ENCODE measurements at regions not wholly inside any gene's neighbourhood (a gene's known extent, or its start where the extent isn't known, plus 50 kb on each side); places are given as distances from the start of the nearest gene placed in this dataset.

GRCh38 chr3:43816372-43816771, 125.6 kb downstream of the ABHD5 start:
- TF ChIP-seq CTCF (IDR thresholded peaks at IDR 0.05; ENCODE audit: poor library complexity) = no peak
- no peak for TF ChIP-seq EZH2 (IDR thresholded peaks at IDR 0.05; ENCODE audit: borderline replicate concordance)
- TF ChIP-seq EZH2phosphoT487 (IDR thresholded peaks at IDR 0.05; ENCODE audit: low read depth, severe bottlenecking, unreplicated experiment) = no peak

Measured in hepatocyte (in vitro differentiated cells).